Liver (tissue), 8 donors: ENCODE measurements at regions not wholly inside any gene's neighbourhood (a gene's known extent, or its start where the extent isn't known, plus 50 kb on each side); places are given as distances from the start of the nearest gene placed in this dataset.

ENCODE experiments used
- DNase-seq: peaks from one replicate; pipeline ENCODE4 v3.0.0-alpha.2; 2017; ENCODE audit warnings: low spot score
- H3K27ac ChIP-seq, 2 donors: one replicate each; pipeline ENCODE4 v1.7.0; 2013; ENCODE audit warnings: inconsistent platforms in 2 of 2, low read length in 2 of 2, control low read depth in 1 of 2, low read depth in 1 of 2, mild to moderate bottlenecking in 1 of 2
- H3K27me3 ChIP-seq, 4 donors: one replicate each; pipeline versions ENCODE4 v1.6.1 to v1.7.0; 2013; ENCODE audit warnings: low read length in 3 of 4, inconsistent platforms in 1 of 4, mild to moderate bottlenecking in 1 of 4, moderate library complexity in 1 of 4; ENCODE audit not compliant: control insufficient read depth in 4 of 4, insufficient read depth in 4 of 4
- H3K36me3 ChIP-seq, 4 donors: one replicate each; pipeline versions ENCODE4 v1.6.1 to v1.7.0; 2013; ENCODE audit warnings: low read length in 3 of 4, mild to moderate bottlenecking in 3 of 4, low read depth in 1 of 4, moderate library complexity in 1 of 4; ENCODE audit not compliant: control insufficient read depth in 4 of 4, insufficient read depth in 3 of 4
- H3K4me1 ChIP-seq, 4 donors: one replicate each; pipeline versions ENCODE4 v1.6.1 to v1.7.0; 2013; ENCODE audit warnings: low read length in 3 of 4, mild to moderate bottlenecking in 3 of 4, moderate library complexity in 1 of 4; ENCODE audit not compliant: control insufficient read depth in 4 of 4, insufficient read depth in 4 of 4
- H3K4me3 ChIP-seq, 3 donors: one replicate each; pipeline versions ENCODE4 v1.6.1 to v1.7.0; 2013; ENCODE audit warnings: low read length in 3 of 3, control low read depth in 1 of 3, low read depth in 1 of 3, mild to moderate bottlenecking in 1 of 3
- H3K9ac ChIP-seq, 2 donors: one replicate each; pipeline ENCODE4 v1.7.0; 2013; ENCODE audit warnings: low read length in 2 of 2, mild to moderate bottlenecking in 2 of 2, moderate library complexity in 2 of 2, control low read depth in 1 of 2, low read depth in 1 of 2
- H3K9me3 ChIP-seq, 4 donors: one replicate each; pipeline versions ENCODE4 v1.6.1 to v1.7.0; 2013; ENCODE audit warnings: low read length in 3 of 4; ENCODE audit not compliant: control insufficient read depth in 4 of 4
- ATF3 ChIP-seq: IDR thresholded peaks from 2 replicates; pipeline ENCODE4 v1.6.1; 2016; ENCODE audit warnings: antibody characterized with exemption
- EGR1 ChIP-seq, 2 donors: IDR thresholded peaks; 2 replicates each; pipeline ENCODE4 v1.6.1; 2016 to 2018; ENCODE audit warnings: antibody characterized with exemption in 2 of 2, low read depth in 2 of 2
- FOXA1 ChIP-seq: IDR thresholded peaks from 2 replicates; pipeline ENCODE4 v1.6.1; 2016; ENCODE audit warnings: antibody characterized with exemption
- FOXA2 ChIP-seq: IDR thresholded peaks from 2 replicates; pipeline ENCODE4 v1.6.1; 2016; ENCODE audit warnings: antibody characterized with exemption
- GABPA ChIP-seq, 2 donors: IDR thresholded peaks in 1 of 2; conservative IDR thresholded peaks in 1 of 2; 2 replicates each; pipeline ENCODE4 v1.6.1; 2016; ENCODE audit warnings: antibody characterized with exemption in 2 of 2, mild to moderate bottlenecking in 1 of 2, moderate library complexity in 1 of 2
- HNF4A ChIP-seq, 2 donors: conservative IDR thresholded peaks; 2 replicates each; pipeline ENCODE4 v1.6.1; 2016; ENCODE audit warnings: antibody characterized with exemption in 2 of 2, mild to moderate bottlenecking in 2 of 2
- HNF4G ChIP-seq: IDR thresholded peaks from 2 replicates; pipeline ENCODE4 v1.6.1; 2016; ENCODE audit warnings: antibody characterized with exemption
- JUND ChIP-seq, 2 donors: IDR thresholded peaks; 2 replicates each; pipeline ENCODE4 v1.6.1; 2016; ENCODE audit warnings: antibody characterized with exemption in 2 of 2
- MAX ChIP-seq: IDR thresholded peaks from 2 replicates; pipeline ENCODE4 v1.6.1; 2016; ENCODE audit warnings: antibody characterized with exemption
- NR2F2 ChIP-seq: IDR thresholded peaks from 2 replicates; pipeline ENCODE4 v1.6.1; 2016; ENCODE audit warnings: antibody characterized with exemption
- RAD21 ChIP-seq, 2 donors: IDR thresholded peaks; 2 replicates each; pipeline ENCODE4 v1.6.1; 2016; ENCODE audit warnings: antibody characterized with exemption in 2 of 2, mild to moderate bottlenecking in 2 of 2
- RXRA ChIP-seq, 2 donors: IDR thresholded peaks; 2 replicates each; pipeline ENCODE4 v1.6.1; 2017 to 2018; ENCODE audit warnings: antibody characterized with exemption in 2 of 2, mild to moderate bottlenecking in 1 of 2
- TAF1 ChIP-seq: conservative IDR thresholded peaks from 2 replicates; pipeline ENCODE4 v1.6.1; 2016; ENCODE audit warnings: antibody characterized with exemption, mild to moderate bottlenecking
- YY1 ChIP-seq: IDR thresholded peaks from 2 replicates; pipeline ENCODE4 v1.6.1; 2016; ENCODE audit warnings: antibody characterized with exemption, mild to moderate bottlenecking
- WGBS: extraction: QIAGEN DNeasy Blood & Tissue Kit; methylation state at CpG from one replicate; pipeline ENCODE4 v1.1.7; 2013; 5-methylcytosine and 5-hydroxymethylcytosine counted together
- TF ChIP-seq, protein P1 (sequence below): IDR thresholded peaks from 2 replicates; pipeline ENCODE4 v1.6.1; 2016; ENCODE audit warnings: antibody characterized with exemption, mild to moderate bottlenecking
- TF ChIP-seq, protein P2 (sequence below): fragments of 150-350 bp; IDR thresholded peaks from 2 replicates; pipeline ENCODE4 v1.5.1; 2017; ENCODE audit warnings: improper control_type of control experiment, low read depth, low read length; ENCODE audit not compliant: missing input control
- TF ChIP-seq, protein P3 (sequence below): IDR thresholded peaks from 2 replicates; pipeline ENCODE4 v1.6.1; 2016; ENCODE audit warnings: antibody characterized with exemption
- donor health status: healthy.
- donor health status: healthy.
- donor health status: healthy.
- donor health status: healthy.
- donor health status: healthy.

GRCh38 chr4:62683799-62684566 lies 1483.9 kb downstream of the ADGRL3 start:
- no peak for TF ChIP-seq HNF4G
- TF ChIP-seq, protein P1, sequence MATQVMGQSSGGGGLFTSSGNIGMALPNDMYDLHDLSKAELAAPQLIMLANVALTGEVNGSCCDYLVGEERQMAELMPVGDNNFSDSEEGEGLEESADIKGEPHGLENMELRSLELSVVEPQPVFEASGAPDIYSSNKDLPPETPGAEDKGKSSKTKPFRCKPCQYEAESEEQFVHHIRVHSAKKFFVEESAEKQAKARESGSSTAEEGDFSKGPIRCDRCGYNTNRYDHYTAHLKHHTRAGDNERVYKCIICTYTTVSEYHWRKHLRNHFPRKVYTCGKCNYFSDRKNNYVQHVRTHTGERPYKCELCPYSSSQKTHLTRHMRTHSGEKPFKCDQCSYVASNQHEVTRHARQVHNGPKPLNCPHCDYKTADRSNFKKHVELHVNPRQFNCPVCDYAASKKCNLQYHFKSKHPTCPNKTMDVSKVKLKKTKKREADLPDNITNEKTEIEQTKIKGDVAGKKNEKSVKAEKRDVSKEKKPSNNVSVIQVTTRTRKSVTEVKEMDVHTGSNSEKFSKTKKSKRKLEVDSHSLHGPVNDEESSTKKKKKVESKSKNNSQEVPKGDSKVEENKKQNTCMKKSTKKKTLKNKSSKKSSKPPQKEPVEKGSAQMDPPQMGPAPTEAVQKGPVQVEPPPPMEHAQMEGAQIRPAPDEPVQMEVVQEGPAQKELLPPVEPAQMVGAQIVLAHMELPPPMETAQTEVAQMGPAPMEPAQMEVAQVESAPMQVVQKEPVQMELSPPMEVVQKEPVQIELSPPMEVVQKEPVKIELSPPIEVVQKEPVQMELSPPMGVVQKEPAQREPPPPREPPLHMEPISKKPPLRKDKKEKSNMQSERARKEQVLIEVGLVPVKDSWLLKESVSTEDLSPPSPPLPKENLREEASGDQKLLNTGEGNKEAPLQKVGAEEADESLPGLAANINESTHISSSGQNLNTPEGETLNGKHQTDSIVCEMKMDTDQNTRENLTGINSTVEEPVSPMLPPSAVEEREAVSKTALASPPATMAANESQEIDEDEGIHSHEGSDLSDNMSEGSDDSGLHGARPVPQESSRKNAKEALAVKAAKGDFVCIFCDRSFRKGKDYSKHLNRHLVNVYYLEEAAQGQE = no peak
- no peak for TF ChIP-seq GABPA (IDR thresholded peaks at IDR 0.05 in 1 of 2, conservative IDR thresholded peaks at IDR 0.05 in 1 of 2)
- no peak for TF ChIP-seq NR2F2
- no peak for TF ChIP-seq EGR1 (IDR thresholded peaks at IDR 0.05; ENCODE audit: low read depth in 2 of 2)
- TF ChIP-seq, protein P2, sequence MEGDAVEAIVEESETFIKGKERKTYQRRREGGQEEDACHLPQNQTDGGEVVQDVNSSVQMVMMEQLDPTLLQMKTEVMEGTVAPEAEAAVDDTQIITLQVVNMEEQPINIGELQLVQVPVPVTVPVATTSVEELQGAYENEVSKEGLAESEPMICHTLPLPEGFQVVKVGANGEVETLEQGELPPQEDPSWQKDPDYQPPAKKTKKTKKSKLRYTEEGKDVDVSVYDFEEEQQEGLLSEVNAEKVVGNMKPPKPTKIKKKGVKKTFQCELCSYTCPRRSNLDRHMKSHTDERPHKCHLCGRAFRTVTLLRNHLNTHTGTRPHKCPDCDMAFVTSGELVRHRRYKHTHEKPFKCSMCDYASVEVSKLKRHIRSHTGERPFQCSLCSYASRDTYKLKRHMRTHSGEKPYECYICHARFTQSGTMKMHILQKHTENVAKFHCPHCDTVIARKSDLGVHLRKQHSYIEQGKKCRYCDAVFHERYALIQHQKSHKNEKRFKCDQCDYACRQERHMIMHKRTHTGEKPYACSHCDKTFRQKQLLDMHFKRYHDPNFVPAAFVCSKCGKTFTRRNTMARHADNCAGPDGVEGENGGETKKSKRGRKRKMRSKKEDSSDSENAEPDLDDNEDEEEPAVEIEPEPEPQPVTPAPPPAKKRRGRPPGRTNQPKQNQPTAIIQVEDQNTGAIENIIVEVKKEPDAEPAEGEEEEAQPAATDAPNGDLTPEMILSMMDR = no peak
- TF ChIP-seq, protein P3, sequence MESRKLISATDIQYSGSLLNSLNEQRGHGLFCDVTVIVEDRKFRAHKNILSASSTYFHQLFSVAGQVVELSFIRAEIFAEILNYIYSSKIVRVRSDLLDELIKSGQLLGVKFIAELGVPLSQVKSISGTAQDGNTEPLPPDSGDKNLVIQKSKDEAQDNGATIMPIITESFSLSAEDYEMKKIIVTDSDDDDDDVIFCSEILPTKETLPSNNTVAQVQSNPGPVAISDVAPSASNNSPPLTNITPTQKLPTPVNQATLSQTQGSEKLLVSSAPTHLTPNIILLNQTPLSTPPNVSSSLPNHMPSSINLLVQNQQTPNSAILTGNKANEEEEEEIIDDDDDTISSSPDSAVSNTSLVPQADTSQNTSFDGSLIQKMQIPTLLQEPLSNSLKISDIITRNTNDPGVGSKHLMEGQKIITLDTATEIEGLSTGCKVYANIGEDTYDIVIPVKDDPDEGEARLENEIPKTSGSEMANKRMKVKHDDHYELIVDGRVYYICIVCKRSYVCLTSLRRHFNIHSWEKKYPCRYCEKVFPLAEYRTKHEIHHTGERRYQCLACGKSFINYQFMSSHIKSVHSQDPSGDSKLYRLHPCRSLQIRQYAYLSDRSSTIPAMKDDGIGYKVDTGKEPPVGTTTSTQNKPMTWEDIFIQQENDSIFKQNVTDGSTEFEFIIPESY = no peak
- no peak for TF ChIP-seq RXRA (IDR thresholded peaks at IDR 0.05)
- TF ChIP-seq FOXA1 = no peak
- no peak for TF ChIP-seq YY1
- no peak for TF ChIP-seq TAF1
- TF ChIP-seq MAX = no peak
- TF ChIP-seq RAD21 (IDR thresholded peaks at IDR 0.05) = no peak
- no peak for TF ChIP-seq HNF4A (conservative IDR thresholded peaks at IDR 0.05)
- TF ChIP-seq JUND (IDR thresholded peaks at IDR 0.05) = no peak
- TF ChIP-seq ATF3 = no peak
- TF ChIP-seq FOXA2 = no peak
- WGBS = 86% methylated on average over 13 of the region's 13 CpGs
- H3K4me3 ChIP-seq = no peak overlapping the region

More at GRCh38 chr4:62683799-62684566, 1483.9 kb downstream of the ADGRL3 start:
- no peaks in the 10 kb centered on the region for H3K9me3 ChIP-seq
- H3K4me1 ChIP-seq = no peaks in the 10 kb centered on the region
- no peak overlapping the region for H3K9ac ChIP-seq
- no peak overlapping the region for H3K27ac ChIP-seq
- no peak for DNase-seq
- H3K36me3 ChIP-seq = no peaks in the 10 kb centered on the region
- peaks cover 0 to 3% (median 0%) of the 10 kb centered on the region in 4 donors for H3K27me3 ChIP-seq
